Suprapubic skin (tissue), 4 donors: ENCODE measurements at regions not wholly inside any gene's neighbourhood (a gene's known extent, or its start where the extent isn't known, plus 50 kb on each side); places are given as distances from the start of the nearest gene placed in this dataset.

ENCODE experiments used
- EP300 ChIP-seq: sonication (generic); formaldehyde crosslinking; IDR thresholded peaks from one replicate; pipeline ENCODE4 v1.6.1; 2017; ENCODE audit warnings: antibody characterized with exemption
- POLR2A ChIP-seq, 2 donors: fragments of 450-650 bp; IDR thresholded peaks; one replicate each; pipeline ENCODE4 v1.6.1; 2017; ENCODE audit warnings: antibody characterized with exemption in 2 of 2, mild to moderate bottlenecking in 2 of 2, moderate library complexity in 2 of 2
- POLR2AphosphoS5 ChIP-seq, 3 donors: sonication (generic); formaldehyde crosslinking; IDR thresholded peaks; one replicate each; pipeline ENCODE4 v1.6.1; 2017; ENCODE audit warnings: antibody characterized with exemption in 3 of 3
- TF ChIP-seq, protein P1 (sequence below), 2 donors: fragments of 200-600 bp in 1 of 2; fragments of 450-650 bp in 1 of 2; sonication (generic) in 1 of 2; IDR thresholded peaks; one replicate each; pipeline ENCODE4 v1.5.1; 2016 to 2019; ENCODE audit warnings: antibody characterized with exemption in 2 of 2, mild to moderate bottlenecking in 1 of 2, moderate library complexity in 1 of 2

DNA sequence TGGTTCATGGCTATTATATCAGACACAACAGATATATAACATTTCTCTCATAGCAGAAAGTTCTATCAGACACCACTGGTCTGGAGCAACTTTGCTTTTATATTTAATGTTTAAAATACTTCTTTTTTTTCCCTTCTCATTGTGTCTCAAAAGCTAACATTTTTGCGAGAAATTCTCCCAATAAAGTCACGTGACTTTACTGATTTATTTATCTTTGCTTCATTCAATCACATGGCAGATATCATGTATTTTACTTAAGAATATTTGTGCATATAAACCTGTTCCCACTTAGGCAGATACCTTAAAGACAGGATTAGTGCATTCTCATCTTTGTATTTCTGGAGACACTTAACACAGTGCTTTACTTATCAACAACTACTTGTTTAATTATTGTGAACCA lies 1093.1 kb upstream of the LRRN3 start:
- TF ChIP-seq, protein P1, sequence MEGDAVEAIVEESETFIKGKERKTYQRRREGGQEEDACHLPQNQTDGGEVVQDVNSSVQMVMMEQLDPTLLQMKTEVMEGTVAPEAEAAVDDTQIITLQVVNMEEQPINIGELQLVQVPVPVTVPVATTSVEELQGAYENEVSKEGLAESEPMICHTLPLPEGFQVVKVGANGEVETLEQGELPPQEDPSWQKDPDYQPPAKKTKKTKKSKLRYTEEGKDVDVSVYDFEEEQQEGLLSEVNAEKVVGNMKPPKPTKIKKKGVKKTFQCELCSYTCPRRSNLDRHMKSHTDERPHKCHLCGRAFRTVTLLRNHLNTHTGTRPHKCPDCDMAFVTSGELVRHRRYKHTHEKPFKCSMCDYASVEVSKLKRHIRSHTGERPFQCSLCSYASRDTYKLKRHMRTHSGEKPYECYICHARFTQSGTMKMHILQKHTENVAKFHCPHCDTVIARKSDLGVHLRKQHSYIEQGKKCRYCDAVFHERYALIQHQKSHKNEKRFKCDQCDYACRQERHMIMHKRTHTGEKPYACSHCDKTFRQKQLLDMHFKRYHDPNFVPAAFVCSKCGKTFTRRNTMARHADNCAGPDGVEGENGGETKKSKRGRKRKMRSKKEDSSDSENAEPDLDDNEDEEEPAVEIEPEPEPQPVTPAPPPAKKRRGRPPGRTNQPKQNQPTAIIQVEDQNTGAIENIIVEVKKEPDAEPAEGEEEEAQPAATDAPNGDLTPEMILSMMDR (IDR thresholded peaks at IDR 0.05) = no peak
- TF ChIP-seq EP300 (no peak), POLR2A (IDR thresholded peaks at IDR 0.05) (no peak), POLR2AphosphoS5 (IDR thresholded peaks at IDR 0.05) (no peak)
